Kidney (tissue), 13 donors: ENCODE measurements at regions not wholly inside any gene's neighbourhood (a gene's known extent, or its start where the extent isn't known, plus 50 kb on each side); places are given as distances from the start of the nearest gene placed in this dataset.
A peak's percentile ranks its signal among the peaks of the same experiment; 100 is the strongest.

ENCODE experiments used
- DNase-seq, 5 donors: peaks; one replicate each; pipeline ENCODE4 v3.0.0-alpha.2; 2013 to 2020
- FAIRE-seq: peaks from 2 replicates; lab custom pipeline; 2012; peaks lifted over from hg19 to GRCh38; lab: Jason Lieb, UNC
- H3K27ac ChIP-seq, 2 donors: one replicate each; pipeline ENCODE4 v1.7.0; 2013; ENCODE audit warnings: low read depth in 2 of 2, low read length in 2 of 2, inconsistent platforms in 1 of 2
- H3K27me3 ChIP-seq: one replicate; pipeline ENCODE4 v1.7.1; 2013; ENCODE audit warnings: low read length, inconsistent platforms; ENCODE audit not compliant: control insufficient read depth, insufficient read depth
- H3K36me3 ChIP-seq, 3 donors: one replicate each; pipeline versions ENCODE4 v1.7.0 to v1.7.1; 2013; ENCODE audit warnings: low read length in 3 of 3, control low read depth in 1 of 3, inconsistent platforms in 1 of 3; ENCODE audit not compliant: insufficient read depth in 3 of 3, control insufficient read depth in 2 of 3
- H3K4me1 ChIP-seq, 3 donors: one replicate each; pipeline versions ENCODE4 v1.7.0 to v1.7.1; 2013; ENCODE audit warnings: low read length in 3 of 3, inconsistent platforms in 1 of 3, low read depth in 1 of 3; ENCODE audit not compliant: control insufficient read depth in 2 of 3, insufficient read depth in 2 of 3
- H3K4me3 ChIP-seq, 3 donors: one replicate each; pipeline versions ENCODE4 v1.7.0 to v1.8.1; 2013; ENCODE audit warnings: low read length in 3 of 3, control low read depth in 1 of 3, inconsistent platforms in 1 of 3
- H3K9ac ChIP-seq, 3 donors: one replicate each; pipeline versions ENCODE4 v1.7.0 to v1.7.1; 2013; ENCODE audit warnings: low read length in 3 of 3, control low read depth in 1 of 3, inconsistent platforms in 1 of 3
- H3K9me3 ChIP-seq, 3 donors: one replicate each; pipeline versions ENCODE4 v1.7.0 to v1.7.1; 2013; ENCODE audit warnings: low read length in 3 of 3, control low read depth in 1 of 3, inconsistent platforms in 1 of 3; ENCODE audit not compliant: control insufficient read depth in 2 of 3, insufficient read depth in 1 of 3
- intact Hi-C: fragments of 100-400 bp; cut with DNase I; formaldehyde crosslinking; loops from one replicate; pipeline ENCODE4 v1.11.1; 2022
- TF ChIP-seq, protein P1 (sequence below): IDR thresholded peaks from 3 replicates; pipeline ENCODE4 v1.5.1; 2012; ENCODE audit warnings: mild to moderate bottlenecking, moderate library complexity, borderline replicate concordance; ENCODE audit not compliant: insufficient read depth; ENCODE audit errors: extremely low read depth
- donor health status: control.
- donor health status: control.
- donor health status: control.
- donor health status: control.
- donor health status: control.
- donor health status: DM: yes; HTN: yes; CAD: no.
- donor health status: Normal renal cell carcinoma (clear cell type).

DNA sequence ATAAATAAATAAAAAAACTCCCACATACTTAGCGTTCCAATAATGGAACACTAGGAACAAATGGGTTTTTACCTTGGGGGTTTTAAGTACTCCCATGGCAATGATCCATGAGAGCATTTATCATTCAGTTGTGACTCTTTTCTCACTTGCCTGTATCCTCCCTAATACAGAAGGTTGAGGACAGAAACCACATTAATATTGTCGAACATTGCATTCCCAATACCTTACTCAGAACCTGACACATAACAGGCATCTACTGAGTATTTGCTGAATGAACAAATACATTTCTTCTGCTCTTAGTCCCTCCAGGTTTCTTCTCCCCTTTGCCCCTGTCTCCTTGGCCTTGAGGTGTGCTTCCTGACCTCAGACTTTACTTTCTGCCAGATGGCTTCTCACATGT is 175.9 kb downstream of the CEMIP2 start:
- Histone ChIP-seq H3K4me3 (no peak overlapping the region), H3K27ac (no peak overlapping the region), H3K27me3 (no peaks in the 10 kb centered on the region), H3K9me3 (no peaks in the 10 kb centered on the region), H3K4me1 (no peaks in the 10 kb centered on the region), H3K9ac (no peak overlapping the region), H3K36me3 (no peaks in the 10 kb centered on the region)
- FAIRE-seq (no peak), DNase-seq (peak in 1 of 5 donors; percentile 17)
- TF ChIP-seq, protein P1, sequence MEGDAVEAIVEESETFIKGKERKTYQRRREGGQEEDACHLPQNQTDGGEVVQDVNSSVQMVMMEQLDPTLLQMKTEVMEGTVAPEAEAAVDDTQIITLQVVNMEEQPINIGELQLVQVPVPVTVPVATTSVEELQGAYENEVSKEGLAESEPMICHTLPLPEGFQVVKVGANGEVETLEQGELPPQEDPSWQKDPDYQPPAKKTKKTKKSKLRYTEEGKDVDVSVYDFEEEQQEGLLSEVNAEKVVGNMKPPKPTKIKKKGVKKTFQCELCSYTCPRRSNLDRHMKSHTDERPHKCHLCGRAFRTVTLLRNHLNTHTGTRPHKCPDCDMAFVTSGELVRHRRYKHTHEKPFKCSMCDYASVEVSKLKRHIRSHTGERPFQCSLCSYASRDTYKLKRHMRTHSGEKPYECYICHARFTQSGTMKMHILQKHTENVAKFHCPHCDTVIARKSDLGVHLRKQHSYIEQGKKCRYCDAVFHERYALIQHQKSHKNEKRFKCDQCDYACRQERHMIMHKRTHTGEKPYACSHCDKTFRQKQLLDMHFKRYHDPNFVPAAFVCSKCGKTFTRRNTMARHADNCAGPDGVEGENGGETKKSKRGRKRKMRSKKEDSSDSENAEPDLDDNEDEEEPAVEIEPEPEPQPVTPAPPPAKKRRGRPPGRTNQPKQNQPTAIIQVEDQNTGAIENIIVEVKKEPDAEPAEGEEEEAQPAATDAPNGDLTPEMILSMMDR: no peak
- intact Hi-C loops: no loop called here

DNA sequence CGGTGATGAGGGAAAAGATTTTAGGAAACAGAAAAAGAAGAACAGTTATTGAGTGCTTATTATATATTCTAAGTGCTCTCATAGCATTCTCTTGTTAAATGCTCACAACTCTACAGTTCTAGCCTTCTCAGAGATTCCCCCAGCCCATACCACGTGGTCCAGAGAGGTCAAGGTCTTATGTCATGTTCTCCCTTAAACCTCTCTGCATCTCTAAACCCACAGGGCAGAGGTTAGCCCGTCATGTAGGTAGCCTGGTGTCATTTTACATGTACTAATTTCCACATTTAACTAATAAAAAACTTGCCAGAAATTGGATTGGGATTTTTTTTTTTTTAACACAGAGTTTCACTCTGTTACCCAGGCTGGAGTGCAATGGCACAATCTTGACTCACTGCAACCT is 178.0 kb downstream of the CEMIP2 start:
- H3K9me3 ChIP-seq: no peaks in the 10 kb centered on the region
- H3K27me3 ChIP-seq: no peaks in the 10 kb centered on the region
- TF ChIP-seq, protein P1: no peak
- FAIRE-seq: no peak
- intact Hi-C loops: no loop called here
- no peaks in the 10 kb centered on the region for H3K4me1 ChIP-seq
- DNase-seq: no peak
- H3K9ac ChIP-seq: no peak overlapping the region
- no peaks in the 10 kb centered on the region for H3K36me3 ChIP-seq
- H3K4me3 ChIP-seq: no peak overlapping the region
- H3K27ac ChIP-seq: no peak overlapping the region

DNA sequence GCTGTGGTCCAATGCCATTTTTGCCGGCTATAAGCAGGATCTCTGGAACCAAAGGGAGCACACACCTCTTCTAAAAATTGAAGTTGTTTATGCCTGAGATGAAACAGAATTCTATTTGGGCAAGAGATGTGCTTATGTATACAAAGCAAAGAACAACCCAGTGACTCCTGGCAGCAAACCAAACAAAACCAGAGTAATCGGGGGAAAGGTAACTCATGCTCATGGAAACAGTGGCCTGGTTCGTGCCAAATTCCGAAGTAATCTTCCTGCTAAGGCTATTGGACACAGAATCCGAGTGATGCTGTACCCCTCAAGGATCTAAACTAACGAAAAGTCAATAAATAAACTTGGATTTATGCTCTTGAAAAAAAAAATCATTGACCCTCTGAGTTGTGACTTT is 178.7 kb downstream of the CEMIP2 start:
- H3K27me3 ChIP-seq: no peaks in the 10 kb centered on the region
- no peaks in the 10 kb centered on the region for H3K4me1 ChIP-seq
- H3K9ac ChIP-seq: no peak overlapping the region
- H3K9me3 ChIP-seq: no peaks in the 10 kb centered on the region
- TF ChIP-seq, protein P1: no peak
- intact Hi-C loops: no loop called here
- H3K27ac ChIP-seq: no peak overlapping the region
- DNase-seq (no peak), FAIRE-seq (no peak)
- H3K4me3 ChIP-seq: no peak overlapping the region
- no peaks in the 10 kb centered on the region for H3K36me3 ChIP-seq

DNA sequence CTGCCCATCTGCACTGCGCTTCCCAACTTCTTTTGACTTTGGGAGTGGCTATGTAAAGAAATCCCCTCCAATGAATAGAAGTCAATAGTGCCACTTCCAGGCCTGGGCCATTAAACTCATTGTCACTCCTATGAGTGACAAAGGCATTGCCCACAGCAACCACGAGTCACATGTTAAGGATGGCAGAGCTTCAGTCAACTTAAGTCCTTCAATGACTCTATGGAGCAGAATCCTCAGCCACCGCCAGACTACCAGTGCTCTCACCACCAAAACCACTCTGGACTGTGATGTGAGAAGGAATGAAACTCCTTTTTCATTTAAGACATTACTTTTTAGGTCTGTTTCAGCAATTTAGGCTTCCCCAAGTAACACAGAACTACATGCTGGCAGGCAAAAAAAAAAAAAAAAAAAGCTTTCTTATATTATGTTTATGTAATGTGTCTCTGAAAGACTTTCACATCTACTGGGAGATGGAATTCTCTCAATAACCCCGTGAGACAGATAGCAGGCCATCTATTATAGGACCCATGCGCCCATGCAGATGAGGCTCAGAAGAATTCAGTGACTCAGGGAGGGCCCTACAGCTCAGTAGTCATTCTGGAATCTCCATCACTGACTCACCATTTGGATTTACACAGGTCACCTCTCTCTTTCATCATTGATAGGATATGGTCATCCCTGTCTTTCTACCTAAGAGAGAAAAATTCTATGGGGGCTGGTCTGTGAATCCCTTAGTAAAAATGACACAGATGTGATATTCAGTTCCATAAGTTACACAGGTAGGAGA is 180.5 kb downstream of the CEMIP2 start:
- intact Hi-C loops: no loop called here

More for the DNA sequence above, 180.5 kb downstream of the CEMIP2 start:
- Histone ChIP-seq H3K4me3 (no peak overlapping the region), H3K27ac (no peak overlapping the region), H3K9ac (no peak overlapping the region), H3K36me3 (no peaks in the 10 kb centered on the region), H3K27me3 (no peaks in the 10 kb centered on the region), H3K4me1 (no peaks in the 10 kb centered on the region), H3K9me3 (no peaks in the 10 kb centered on the region)
- TF ChIP-seq, protein P1: no peak
- FAIRE-seq (no peak), DNase-seq (no peak)
